Ovary (tissue), 3 donors: ENCODE measurements at regions not wholly inside any gene's neighbourhood (a gene's known extent, or its start where the extent isn't known, plus 50 kb on each side); places are given as distances from the start of the nearest gene placed in this dataset.

ENCODE experiments used
- POLR2A ChIP-seq: fragments of 450-650 bp; IDR thresholded peaks from one replicate; pipeline ENCODE4 v1.6.1; 2017; ENCODE audit warnings: antibody characterized with exemption, mild to moderate bottlenecking, moderate library complexity
- TF ChIP-seq, protein P1 (sequence below), 3 donors: fragments of 450-650 bp in 2 of 3; fragments of 200-600 bp in 1 of 3; IDR thresholded peaks; one replicate each; pipeline versions ENCODE4 v1.5.1 to v1.8.0; 2016 to 2022; ENCODE audit warnings: antibody characterized with exemption in 3 of 3, mild to moderate bottlenecking in 1 of 3
- donor health status: DM: no; HTN: no; CAD: no.

DNA sequence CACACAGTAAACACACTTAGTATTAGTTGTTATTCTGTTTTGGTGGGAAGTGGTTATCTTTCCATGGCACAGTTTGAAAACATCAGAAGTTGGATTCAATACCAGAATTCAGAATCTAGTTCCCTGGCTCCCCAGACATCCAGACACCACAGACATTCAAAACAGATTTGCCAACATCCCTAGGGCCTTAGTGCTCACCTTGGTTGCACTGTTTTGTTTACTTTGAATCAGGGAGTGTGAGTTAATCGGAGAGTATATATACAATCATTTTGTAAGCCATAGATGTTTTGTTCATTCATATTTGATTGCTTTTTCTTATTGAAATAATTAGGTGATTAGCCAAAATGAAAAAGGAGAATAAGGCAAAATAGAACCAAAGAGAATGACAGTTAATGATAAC is 324.7 kb upstream of the CLNK start:
- no peak for TF ChIP-seq POLR2A
- TF ChIP-seq, protein P1, sequence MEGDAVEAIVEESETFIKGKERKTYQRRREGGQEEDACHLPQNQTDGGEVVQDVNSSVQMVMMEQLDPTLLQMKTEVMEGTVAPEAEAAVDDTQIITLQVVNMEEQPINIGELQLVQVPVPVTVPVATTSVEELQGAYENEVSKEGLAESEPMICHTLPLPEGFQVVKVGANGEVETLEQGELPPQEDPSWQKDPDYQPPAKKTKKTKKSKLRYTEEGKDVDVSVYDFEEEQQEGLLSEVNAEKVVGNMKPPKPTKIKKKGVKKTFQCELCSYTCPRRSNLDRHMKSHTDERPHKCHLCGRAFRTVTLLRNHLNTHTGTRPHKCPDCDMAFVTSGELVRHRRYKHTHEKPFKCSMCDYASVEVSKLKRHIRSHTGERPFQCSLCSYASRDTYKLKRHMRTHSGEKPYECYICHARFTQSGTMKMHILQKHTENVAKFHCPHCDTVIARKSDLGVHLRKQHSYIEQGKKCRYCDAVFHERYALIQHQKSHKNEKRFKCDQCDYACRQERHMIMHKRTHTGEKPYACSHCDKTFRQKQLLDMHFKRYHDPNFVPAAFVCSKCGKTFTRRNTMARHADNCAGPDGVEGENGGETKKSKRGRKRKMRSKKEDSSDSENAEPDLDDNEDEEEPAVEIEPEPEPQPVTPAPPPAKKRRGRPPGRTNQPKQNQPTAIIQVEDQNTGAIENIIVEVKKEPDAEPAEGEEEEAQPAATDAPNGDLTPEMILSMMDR (IDR thresholded peaks at IDR 0.05): no peak
